GM10248 (cell line): ENCODE measurements at regions not wholly inside any gene's neighbourhood (a gene's known extent, or its start where the extent isn't known, plus 50 kb on each side); places are given as distances from the start of the nearest gene placed in this dataset.

Experiments used
- CTCF ChIA-PET: fragments of 300-600 bp; sonication (Branson Sonifier 250); formaldehyde crosslinking; extraction: SDS; loops from one replicate; lab custom pipeline; 2021; ENCODE audit warnings: antibody characterized with exemption; lab: Yijun Ruan, JAX
- POLR2A ChIA-PET: fragments of 350-650 bp; sonication (Branson Sonifier 250); formaldehyde crosslinking; extraction: SDS; loops from one replicate; lab custom pipeline; 2020; ENCODE audit warnings: antibody characterized with exemption; lab: Yijun Ruan, JAX
- DNase-seq: peaks from one replicate; pipeline ENCODE4 v3.0.0; 2012; ENCODE audit errors: extremely low spot score
- TF ChIP-seq, protein P1 (sequence below): IDR thresholded peaks from 2 replicates; pipeline ENCODE4 v1.5.1; 2012; ENCODE audit warnings: mild to moderate bottlenecking, low read depth; ENCODE audit errors: extremely low read depth, missing control alignments, control extremely low read depth

DNA sequence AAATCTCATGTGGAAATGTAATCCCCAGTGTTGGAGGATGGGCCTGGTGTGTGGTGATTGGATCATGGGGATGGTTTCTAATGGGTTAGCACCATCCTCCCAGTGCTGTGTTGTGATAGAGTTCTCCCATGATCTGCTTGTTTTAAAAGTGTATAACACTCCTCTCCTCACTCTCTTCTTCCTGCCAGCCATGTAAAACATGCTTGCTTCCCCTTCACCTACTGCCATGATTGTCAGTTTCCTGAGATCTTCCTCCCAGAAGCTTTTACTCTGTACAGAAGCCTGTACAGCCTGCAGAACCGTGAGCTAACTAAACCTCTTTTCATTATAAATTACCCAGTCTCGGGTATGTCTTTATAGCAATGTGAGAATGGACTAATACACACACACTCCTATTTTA lies 499.1 kb downstream of the RASEF start:
- TF ChIP-seq, protein P1, sequence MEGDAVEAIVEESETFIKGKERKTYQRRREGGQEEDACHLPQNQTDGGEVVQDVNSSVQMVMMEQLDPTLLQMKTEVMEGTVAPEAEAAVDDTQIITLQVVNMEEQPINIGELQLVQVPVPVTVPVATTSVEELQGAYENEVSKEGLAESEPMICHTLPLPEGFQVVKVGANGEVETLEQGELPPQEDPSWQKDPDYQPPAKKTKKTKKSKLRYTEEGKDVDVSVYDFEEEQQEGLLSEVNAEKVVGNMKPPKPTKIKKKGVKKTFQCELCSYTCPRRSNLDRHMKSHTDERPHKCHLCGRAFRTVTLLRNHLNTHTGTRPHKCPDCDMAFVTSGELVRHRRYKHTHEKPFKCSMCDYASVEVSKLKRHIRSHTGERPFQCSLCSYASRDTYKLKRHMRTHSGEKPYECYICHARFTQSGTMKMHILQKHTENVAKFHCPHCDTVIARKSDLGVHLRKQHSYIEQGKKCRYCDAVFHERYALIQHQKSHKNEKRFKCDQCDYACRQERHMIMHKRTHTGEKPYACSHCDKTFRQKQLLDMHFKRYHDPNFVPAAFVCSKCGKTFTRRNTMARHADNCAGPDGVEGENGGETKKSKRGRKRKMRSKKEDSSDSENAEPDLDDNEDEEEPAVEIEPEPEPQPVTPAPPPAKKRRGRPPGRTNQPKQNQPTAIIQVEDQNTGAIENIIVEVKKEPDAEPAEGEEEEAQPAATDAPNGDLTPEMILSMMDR = no peak
- no peak for DNase-seq
- ChIA-PET CTCF (no interaction called here), POLR2A (interaction anchor here (0.5 kb wide), 1 partner anchor 916 kb away, joined by 4 read pairs; no protein-coding TSS in a partner anchor)

GRCh38 chr9:82565188-82565969 lies 497.6 kb downstream of the RASEF start:
- no peak for DNase-seq
- POLR2A ChIA-PET = no interaction called here
- CTCF ChIA-PET = no interaction called here
- TF ChIP-seq, protein P1 = no peak

DNA sequence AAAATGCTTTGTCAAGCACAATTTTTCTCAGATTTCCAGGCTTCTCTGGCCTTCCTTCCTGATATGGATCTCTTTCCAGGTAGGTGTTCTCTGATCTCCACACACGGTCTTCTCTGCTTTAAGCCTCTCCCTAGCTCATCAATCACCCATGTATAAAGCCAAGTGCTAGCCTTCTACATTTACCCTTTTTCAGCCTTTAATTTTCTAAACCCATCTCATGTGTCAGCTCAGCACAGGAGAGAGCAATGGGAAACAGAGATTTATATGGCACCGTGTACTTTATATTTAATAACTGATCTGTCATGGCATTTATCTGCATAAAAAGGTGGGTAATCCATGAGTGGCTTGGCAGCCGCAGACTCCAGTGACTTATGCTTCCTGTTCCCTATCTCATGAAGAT lies 495.0 kb downstream of the RASEF start:
- no peak for DNase-seq
- CTCF ChIA-PET = no interaction called here
- POLR2A ChIA-PET = no interaction called here
- TF ChIP-seq, protein P1 = no peak

- TF ChIP-seq, protein P1 = no peak
- POLR2A ChIA-PET = no interaction called here
- no peak for DNase-seq
- CTCF ChIA-PET = interaction anchor here (0.8 to 1.7 kb wide), 2 partner anchors 9 to 12 kb away, joined by 3 to 5 read pairs; no protein-coding TSS in a partner anchor
Measured at GRCh38 chr9:82570226-82570625, 492.7 kb downstream of the RASEF start.

GRCh38 chr9:82571540-82571939 lies 491.4 kb downstream of the RASEF start:
- CTCF ChIA-PET = interaction anchor here (1.7 kb wide), 1 partner anchor 10 kb away, joined by 5 read pairs; no protein-coding TSS in a partner anchor
- TF ChIP-seq, protein P1 = no peak
- no peak for DNase-seq
- POLR2A ChIA-PET = no interaction called here

DNA sequence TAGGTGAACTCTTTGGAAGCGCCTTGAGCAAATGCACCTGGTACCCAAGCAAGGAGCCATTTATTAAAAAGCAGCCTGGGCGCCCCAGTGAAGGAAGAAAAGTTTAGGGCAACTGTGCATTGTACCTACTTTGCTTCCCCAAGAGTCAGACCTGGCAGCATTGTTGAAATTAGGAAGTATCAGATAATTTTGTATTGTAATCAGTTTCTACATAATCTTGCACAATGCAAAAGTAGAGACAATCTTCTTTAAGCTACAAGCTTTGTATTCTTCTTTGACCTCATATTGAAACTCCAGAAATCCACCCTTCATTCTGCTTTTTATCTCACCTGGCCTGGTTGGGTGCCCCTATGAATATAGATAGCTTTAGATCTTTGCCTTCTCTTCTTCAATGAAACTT lies 490.8 kb downstream of the RASEF start:
- CTCF ChIA-PET = interaction anchor here (1.9 kb wide), 1 partner anchor 11 kb away, joined by 5 read pairs; no protein-coding TSS in a partner anchor
- POLR2A ChIA-PET = no interaction called here

More for the DNA sequence above, 490.8 kb downstream of the RASEF start:
- DNase-seq = no peak
- TF ChIP-seq, protein P1 = no peak
